NB4 (cell line): ENCODE measurements at regions not wholly inside any gene's neighbourhood (a gene's known extent, or its start where the extent isn't known, plus 50 kb on each side); places are given as distances from the start of the nearest gene placed in this dataset.

ENCODE experiments used
- DNase-seq: peaks from one replicate; pipeline ENCODE4 v3.0.0; 2010; ENCODE audit warnings: low read depth
- H3K4me3 ChIP-seq: one replicate; pipeline ENCODE4 v1.5.1; 2011; ENCODE audit warnings: mild to moderate bottlenecking, low read depth, low read length, moderate library complexity
- CTCF ChIP-seq: IDR thresholded peaks from one replicate; pipeline ENCODE4 v1.5.1; 2012; ENCODE audit warnings: low read depth, low read length
- MAX ChIP-seq: IDR thresholded peaks from 2 replicates; pipeline ENCODE4 v1.6.1; 2011; ENCODE audit warnings: low read depth, low read length
- MYC ChIP-seq: IDR thresholded peaks from 2 replicates; pipeline ENCODE4 v1.6.1; 2011; ENCODE audit warnings: low read depth, low read length
- POLR2A ChIP-seq: IDR thresholded peaks from 2 replicates; pipeline ENCODE4 v1.6.1; 2011; ENCODE audit warnings: mild to moderate bottlenecking; ENCODE audit not compliant: insufficient read length; ENCODE audit errors: extremely low read depth

- H3K4me3 ChIP-seq, result no peak overlapping the region
- no peak for DNase-seq
- TF ChIP-seq POLR2A (no peak), MYC (no peak), CTCF (no peak), MAX (no peak)
Observed at GRCh38 chr12:20132818-20133217, 235.5 kb upstream of the PDE3A start.

- no peak overlapping the region for H3K4me3 ChIP-seq
- TF ChIP-seq CTCF (no peak), MAX (no peak), POLR2A (no peak), MYC (no peak)
- DNase-seq, result no peak
Observed at GRCh38 chr12:20134652-20135051, 233.7 kb upstream of the PDE3A start.

- DNase-seq, result no peak
- no peak overlapping the region for H3K4me3 ChIP-seq
- TF ChIP-seq CTCF, result no peak
- no peak for TF ChIP-seq MAX
- TF ChIP-seq MYC, result no peak
- no peak for TF ChIP-seq POLR2A
Observed at GRCh38 chr12:20140751-20141150, 227.6 kb upstream of the PDE3A start.

- H3K4me3 ChIP-seq, result no peak overlapping the region
- DNase-seq, result no peak
- TF ChIP-seq POLR2A, result no peak
- TF ChIP-seq MYC, result no peak
- TF ChIP-seq CTCF, result no peak
- no peak for TF ChIP-seq MAX
Observed at GRCh38 chr12:20142316-20142715, 226.0 kb upstream of the PDE3A start.

- H3K4me3 ChIP-seq, result no peak overlapping the region
- no peak for DNase-seq
- no peak for TF ChIP-seq POLR2A
- no peak for TF ChIP-seq MAX
- TF ChIP-seq MYC, result no peak
- TF ChIP-seq CTCF, result peak; percentile 9
Observed at GRCh38 chr12:20142956-20143355, 225.4 kb upstream of the PDE3A start.

- DNase-seq, result no peak
- no peak for TF ChIP-seq POLR2A
- TF ChIP-seq MYC, result no peak
- no peak for TF ChIP-seq MAX
- TF ChIP-seq CTCF, result no peak
- no peak overlapping the region for H3K4me3 ChIP-seq
Observed at GRCh38 chr12:20144341-20144740, 224.0 kb upstream of the PDE3A start.
